SK-N-SH (cell line): ENCODE measurements at regions not wholly inside any gene's neighbourhood (a gene's known extent, or its start where the extent isn't known, plus 50 kb on each side); places are given as distances from the start of the nearest gene placed in this dataset.

Source experiments
- CTCF ChIA-PET: fragments of 300-600, 350-600 bp; formaldehyde crosslinking; extraction: SDS; loops from one replicate; lab custom pipeline; 2021; lab: Yijun Ruan, JAX
- POLR2A ChIA-PET: fragments of 350-600 bp; sonication (Branson Sonifier 250); formaldehyde crosslinking; extraction: SDS; loops from one replicate; lab custom pipeline; 2020; ENCODE audit warnings: antibody characterized with exemption, inconsistent platforms; lab: Yijun Ruan, JAX
- DNase-seq: peaks from one replicate; pipeline ENCODE4 v3.0.0; 2012
- H2AFZ ChIP-seq: fragments of 200-600 bp; sonication (generic); 2 replicates; pipeline ENCODE4 v1.8.1; 2016; ENCODE audit warnings: antibody characterized with exemption, mild to moderate bottlenecking, low read depth
- H3F3A ChIP-seq: fragments of 200-600 bp; sonication (generic); replicated peaks from 2 replicates; pipeline ENCODE3; 2016; ENCODE audit warnings: antibody characterized with exemption, mild to moderate bottlenecking; ENCODE audit not compliant: insufficient read depth
- H3K27ac ChIP-seq, 2 experiments: fragments of 200-500 bp in 1 of 2; fragments of 200-600 bp in 1 of 2; sonication (Bioruptor generic) in 1 of 2; sonication (generic), shearing (Covaris generic) in 1 of 2; 2 replicates each; pipeline versions ENCODE4 v1.5.1 to v1.6.1; 2014 to 2016; ENCODE audit warnings: low read depth in 2 of 2, inconsistent platforms in 1 of 2, low read length in 1 of 2, mild to moderate bottlenecking in 1 of 2, mixed read lengths in 1 of 2
- H3K27me3 ChIP-seq: fragments of 200-600 bp; sonication (generic), shearing (Covaris generic); 2 replicates; pipeline ENCODE4 v1.6.1; 2016; ENCODE audit warnings: mixed run types; ENCODE audit not compliant: insufficient read depth
- H3K36me3 ChIP-seq, 2 experiments: fragments of 200-500 bp in 1 of 2; fragments of 200-600 bp in 1 of 2; sonication (Bioruptor generic) in 1 of 2; sonication (generic) in 1 of 2; replicated peaks in 1 of 2; 2 replicates each; pipeline versions ENCODE3 to v1.5.1; 2014 to 2016; ENCODE audit warnings: low read length in 1 of 2, mild to moderate bottlenecking in 1 of 2; ENCODE audit not compliant: insufficient read depth in 2 of 2, control insufficient read depth in 1 of 2
- H3K4me1 ChIP-seq, 2 experiments: fragments of 200-500 bp in 1 of 2; fragments of 200-600 bp in 1 of 2; sonication (Bioruptor generic) in 1 of 2; sonication (generic), shearing (Covaris generic) in 1 of 2; 2 replicates each; pipeline versions ENCODE4 v1.5.1 to v1.6.1; 2014 to 2016; ENCODE audit warnings: low read depth in 1 of 2, low read length in 1 of 2, mixed run types in 1 of 2; ENCODE audit not compliant: insufficient read depth in 2 of 2, control insufficient read depth in 1 of 2
- H3K4me2 ChIP-seq: fragments of 200-600 bp; sonication (generic), shearing (Covaris generic); 2 replicates; pipeline ENCODE4 v1.6.1; 2017; ENCODE audit warnings: mixed run types
- H3K4me3 ChIP-seq, 2 experiments: fragments of 200-500 bp in 1 of 2; fragments of 200-600 bp in 1 of 2; sonication (Bioruptor generic) in 1 of 2; sonication (generic), shearing (Covaris generic) in 1 of 2; 2 replicates each; pipeline versions ENCODE4 v1.5.1 to v1.8.1; 2014 to 2016; ENCODE audit warnings: low read depth in 2 of 2, inconsistent platforms in 1 of 2, low read length in 1 of 2, mild to moderate bottlenecking in 1 of 2, mixed read lengths in 1 of 2, moderate library complexity in 1 of 2
- H3K79me2 ChIP-seq: fragments of 200-600 bp; sonication (generic); 2 replicates; pipeline ENCODE4 v1.8.1; 2017; ENCODE audit warnings: mild to moderate bottlenecking; ENCODE audit not compliant: insufficient read depth
- H3K9ac ChIP-seq: fragments of 200-600 bp; sonication (generic); 2 replicates; pipeline ENCODE4 v1.6.1; 2017; ENCODE audit warnings: mixed run types
- H3K9me2 ChIP-seq: fragments of 200-600 bp; sonication (generic); 2 replicates; pipeline ENCODE4 v1.6.1; 2017; ENCODE audit warnings: mixed run types
- H3K9me3 ChIP-seq: fragments of 200-600 bp; sonication (generic); 2 replicates; pipeline ENCODE4 v1.6.1; 2017; ENCODE audit warnings: mixed run types, mild to moderate bottlenecking, moderate library complexity
- H4K20me1 ChIP-seq: fragments of 200-600 bp; sonication (generic); 2 replicates; pipeline ENCODE4 v1.6.1; 2017; ENCODE audit warnings: mild to moderate bottlenecking, mixed run types; ENCODE audit not compliant: insufficient read depth
- CHD2 ChIP-seq: fragments of 150-350 bp; IDR thresholded peaks from 2 replicates; pipeline ENCODE4 v1.6.1; 2018; ENCODE audit warnings: low read length; ENCODE audit not compliant: partially characterized antibody
- CTCF ChIP-seq: fragments of 200-600 bp; sonication (generic); IDR thresholded peaks from 2 replicates; pipeline ENCODE4 v1.6.1; 2017; ENCODE audit warnings: antibody characterized with exemption, mild to moderate bottlenecking, moderate library complexity
- ELF1 ChIP-seq: IDR thresholded peaks from 2 replicates; pipeline ENCODE4 v1.4.0; 2012
- EP300 ChIP-seq, 2 experiments: IDR thresholded peaks; 2 replicates each; pipeline versions ENCODE4 v1.4.0 to v1.6.1; 2012; ENCODE audit warnings: borderline replicate concordance in 1 of 2, low read depth in 1 of 2, low read length in 1 of 2
- FOXM1 ChIP-seq: IDR thresholded peaks from 2 replicates; pipeline ENCODE4 v1.4.0; 2012; ENCODE audit warnings: low read depth, mild to moderate bottlenecking
- GATA2 ChIP-seq: sonication (generic); formaldehyde crosslinking; IDR thresholded peaks from 2 replicates; pipeline ENCODE4 v1.5.0; 2020; ENCODE audit warnings: mild to moderate bottlenecking, missing genetic modification reagents
- MEF2A ChIP-seq: IDR thresholded peaks from 2 replicates; pipeline ENCODE4 v1.4.0; 2012; ENCODE audit warnings: low read depth, borderline replicate concordance
- MXI1 ChIP-seq: IDR thresholded peaks from 2 replicates; pipeline ENCODE4 v1.6.1; 2012; ENCODE audit warnings: mild to moderate bottlenecking, low read depth, low read length, improper control_type of control experiment
- NFIC ChIP-seq: IDR thresholded peaks from 2 replicates; pipeline ENCODE4 v1.4.0; 2012; ENCODE audit warnings: borderline replicate concordance
- POLR2AphosphoS5 ChIP-seq: IDR thresholded peaks from 2 replicates; pipeline ENCODE4 v1.6.1; 2012; ENCODE audit warnings: low read depth, low read length
- RAD21 ChIP-seq: IDR thresholded peaks from 2 replicates; pipeline ENCODE4 v1.6.1; 2012; ENCODE audit warnings: mild to moderate bottlenecking, low read length
- REST ChIP-seq: IDR thresholded peaks from 2 replicates; pipeline ENCODE4 v1.6.1; 2012; ENCODE audit warnings: mild to moderate bottlenecking, low read depth, low read length, moderate library complexity
- RXRA ChIP-seq: IDR thresholded peaks from 2 replicates; pipeline ENCODE4 v1.4.0; 2012; ENCODE audit warnings: low read depth, mild to moderate bottlenecking, borderline replicate concordance
- SIN3A ChIP-seq: IDR thresholded peaks from 2 replicates; pipeline ENCODE4 v1.6.1; 2012; ENCODE audit warnings: low read depth, mild to moderate bottlenecking, low read length, moderate library complexity, borderline replicate concordance
- TAF1 ChIP-seq: IDR thresholded peaks from 2 replicates; pipeline ENCODE4 v1.6.1; 2012; ENCODE audit warnings: low read depth, mild to moderate bottlenecking, low read length, moderate library complexity, borderline replicate concordance
- TCF12 ChIP-seq: IDR thresholded peaks from 2 replicates; pipeline ENCODE4 v1.4.0; 2012
- TEAD4 ChIP-seq: IDR thresholded peaks from 2 replicates; pipeline ENCODE4 v1.4.0; 2012; ENCODE audit warnings: mild to moderate bottlenecking, borderline replicate concordance; ENCODE audit not compliant: insufficient read depth
- USF2 ChIP-seq: fragments of 150-350 bp; IDR thresholded peaks from 2 replicates; pipeline ENCODE4 v1.6.1; 2017; ENCODE audit warnings: antibody characterized with exemption, low read length, low read depth, borderline replicate concordance
- ZBTB33 ChIP-seq: IDR thresholded peaks from 2 replicates; pipeline ENCODE4 v1.4.0; 2012; ENCODE audit warnings: low read depth, borderline replicate concordance
- WGBS: methylation state at CpG from one replicate; pipeline ENCODE4 v1.1.6; 2017; ENCODE audit warnings: low lambda C conversion rate; 5-methylcytosine and 5-hydroxymethylcytosine counted together

- POLR2A ChIA-PET: no interaction called here
- Histone ChIP-seq H3K36me3 (no peaks in the 10 kb centered on the region), H3K4me3 (no peak overlapping the region), H3K4me1 (no peaks in the 10 kb centered on the region), H3K27me3 (no peaks in the 10 kb centered on the region), H2AFZ (no peak overlapping the region), H3K27ac (no peak overlapping the region), H3K4me2 (no peak overlapping the region), H3K9me3 (no peaks in the 10 kb centered on the region), H3K9ac (no peak overlapping the region), H3K9me2 (no peaks in the 10 kb centered on the region), H3K79me2 (no peaks in the 10 kb centered on the region), H3F3A (no peaks in the 10 kb centered on the region), H4K20me1 (no peaks in the 10 kb centered on the region)
- TF ChIP-seq USF2 (no peak), REST (no peak), TAF1 (no peak), CTCF (no peak), TEAD4 (no peak), EP300 (IDR thresholded peaks at IDR 0.05; ENCODE audit: borderline replicate concordance in 1 of 2, low read depth in 1 of 2, low read length in 1 of 2) (no peak), POLR2AphosphoS5 (no peak), ELF1 (no peak), ZBTB33 (no peak), RAD21 (no peak), MXI1 (no peak), RXRA (no peak), CHD2 (no peak), GATA2 (CRISPR knock-in tag) (no peak), SIN3A (no peak), FOXM1 (no peak), MEF2A (no peak), NFIC (no peak), TCF12 (no peak)
- whole genome bisulfite sequencing: 31% methylated on average over 1 of the region's 1 CpG
- DNase-seq: no peak
- CTCF ChIA-PET: interaction anchor here (0.7 to 1.9 kb wide), 2 partner anchors 9 to 21 kb away, joined by 3 to 8 read pairs; no protein-coding TSS in a partner anchor
Measured at GRCh38 chr9:118148990-118149389, 444.8 kb downstream of the TLR4 start.
